ENCODE measurements at regions not wholly inside any gene's neighbourhood (a gene's known extent, or its start where the extent isn't known, plus 50 kb on each side); places are given as distances from the start of the nearest gene placed in this dataset.

DNA sequence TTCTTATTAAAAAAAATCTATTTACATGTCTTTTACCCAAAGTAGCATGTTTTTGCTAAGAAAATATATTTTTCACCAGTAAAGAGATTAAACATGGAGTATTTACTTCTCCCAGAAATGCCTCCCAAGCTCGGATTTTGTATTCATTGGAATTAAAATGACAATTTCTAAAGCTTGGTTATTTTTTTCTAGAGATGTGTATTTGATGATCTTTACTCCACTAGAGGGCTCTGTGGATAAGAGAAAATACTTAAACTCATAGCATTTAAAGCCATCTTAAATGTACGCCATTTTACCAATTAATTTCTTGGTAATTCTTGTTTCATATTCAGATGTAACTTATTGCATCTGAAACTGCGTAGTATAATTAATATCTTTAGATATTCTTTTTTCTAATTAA lies 461.4 kb downstream of the GALR1 start:
- TF ChIP-seq CTCF (IDR thresholded peaks at IDR 0.05) (no peak), POLR2AphosphoS5 (IDR thresholded peaks at IDR 0.05; ENCODE audit: insufficient read depth in 1 of 2, low read depth in 1 of 2) (no peak), POLR2A (IDR thresholded peaks at IDR 0.05) (no peak)

All from vagina (tissue), 2 donors.